HG03060 (cell line): ENCODE measurements at regions not wholly inside any gene's neighbourhood (a gene's known extent, or its start where the extent isn't known, plus 50 kb on each side); places are given as distances from the start of the nearest gene placed in this dataset.
"Not testable (repeated sequence)": the region's sequence is repeated elsewhere in the genome, so short reads cannot be mapped to it uniquely, and the experiment has no call there.

Experiments
- ATAC-seq: cut with Tn5 transposase; IDR thresholded peaks from one replicate; pipeline ENCODE4 v1.9.1; 2021; ENCODE audit warnings: low read depth, moderate number of reproducible peaks; ENCODE audit not compliant: unreplicated experiment

DNA sequence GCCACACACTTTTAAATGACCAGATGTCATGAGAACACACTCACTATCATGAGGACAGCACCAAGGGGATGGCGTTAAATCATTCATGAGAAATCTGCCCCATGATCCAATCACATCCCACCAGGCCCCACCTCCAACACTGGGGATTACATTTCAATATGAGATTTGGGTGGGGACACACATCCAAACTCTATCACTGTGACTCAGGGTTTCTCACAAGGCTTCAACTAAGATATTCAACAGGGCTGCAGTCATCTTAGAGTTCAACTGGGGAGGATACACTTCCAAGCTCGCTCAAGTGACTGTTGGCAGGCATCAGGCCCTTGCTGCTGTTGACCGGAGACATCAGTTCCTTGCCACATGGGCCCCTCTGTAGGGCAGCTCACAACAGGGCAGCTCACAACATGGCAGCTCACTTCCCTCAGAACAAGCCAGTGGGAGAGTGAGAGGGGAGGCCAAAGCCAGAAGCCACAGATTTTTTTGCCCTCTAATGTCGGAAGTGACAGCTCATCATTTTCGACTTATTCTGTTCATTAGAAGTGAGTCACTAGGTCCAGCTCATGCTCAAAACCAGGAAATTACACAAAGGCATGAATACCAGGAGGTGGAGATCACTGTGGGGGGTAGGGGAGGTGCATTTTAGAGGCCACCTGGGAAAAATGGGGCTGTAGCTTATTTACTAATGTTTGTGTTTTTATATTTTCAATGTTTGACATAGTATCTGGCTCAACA, 50.8 kb upstream of the PTHLH start:
- no peak for ATAC-seq

GRCh38 chr12:28024231-28024995, 51.9 kb upstream of the PTHLH start:
- ATAC-seq = no peak

GRCh38 chr12:28025821-28026505, 53.4 kb upstream of the PTHLH start:
- ATAC-seq = no peak

DNA sequence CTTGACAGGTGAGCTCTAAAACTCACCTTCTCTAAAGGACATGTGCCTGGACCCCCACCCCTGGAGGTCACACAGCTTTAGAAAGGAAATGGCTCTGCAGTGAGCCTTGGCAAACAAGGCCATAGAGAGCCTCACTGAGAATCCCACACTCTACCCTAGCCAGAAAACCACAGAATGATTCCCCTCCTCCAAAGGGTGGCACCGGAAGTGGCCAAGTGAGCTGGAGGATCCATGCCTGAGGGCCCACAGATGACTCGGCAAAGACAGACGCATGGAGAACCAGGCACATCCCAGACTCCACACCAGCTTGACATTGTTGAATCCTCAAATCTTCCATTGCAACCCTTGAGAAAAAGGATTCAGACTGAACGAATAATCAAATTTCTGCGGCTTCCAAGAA, 54.2 kb upstream of the PTHLH start:
- no peak for ATAC-seq

DNA sequence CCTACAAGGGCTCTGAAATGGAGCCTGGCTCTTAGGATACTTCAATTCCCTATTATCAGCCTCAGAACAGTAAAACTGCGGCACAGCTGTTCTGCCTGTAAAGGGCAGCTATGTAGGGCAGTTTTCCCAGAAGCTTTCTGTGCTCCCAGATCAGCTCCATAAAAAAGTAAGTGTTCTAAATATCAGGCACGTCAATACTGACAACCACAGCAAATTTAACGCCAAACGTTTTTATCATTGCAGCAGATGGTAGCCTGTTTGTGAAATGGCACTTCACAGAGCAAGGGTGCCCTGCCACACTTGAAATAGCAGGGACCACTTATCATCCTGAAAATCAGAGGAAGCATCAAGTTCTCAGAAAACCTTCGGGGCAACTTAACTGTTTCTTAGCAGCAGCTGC, 54.8 kb upstream of the PTHLH start:
- ATAC-seq = no peak

DNA sequence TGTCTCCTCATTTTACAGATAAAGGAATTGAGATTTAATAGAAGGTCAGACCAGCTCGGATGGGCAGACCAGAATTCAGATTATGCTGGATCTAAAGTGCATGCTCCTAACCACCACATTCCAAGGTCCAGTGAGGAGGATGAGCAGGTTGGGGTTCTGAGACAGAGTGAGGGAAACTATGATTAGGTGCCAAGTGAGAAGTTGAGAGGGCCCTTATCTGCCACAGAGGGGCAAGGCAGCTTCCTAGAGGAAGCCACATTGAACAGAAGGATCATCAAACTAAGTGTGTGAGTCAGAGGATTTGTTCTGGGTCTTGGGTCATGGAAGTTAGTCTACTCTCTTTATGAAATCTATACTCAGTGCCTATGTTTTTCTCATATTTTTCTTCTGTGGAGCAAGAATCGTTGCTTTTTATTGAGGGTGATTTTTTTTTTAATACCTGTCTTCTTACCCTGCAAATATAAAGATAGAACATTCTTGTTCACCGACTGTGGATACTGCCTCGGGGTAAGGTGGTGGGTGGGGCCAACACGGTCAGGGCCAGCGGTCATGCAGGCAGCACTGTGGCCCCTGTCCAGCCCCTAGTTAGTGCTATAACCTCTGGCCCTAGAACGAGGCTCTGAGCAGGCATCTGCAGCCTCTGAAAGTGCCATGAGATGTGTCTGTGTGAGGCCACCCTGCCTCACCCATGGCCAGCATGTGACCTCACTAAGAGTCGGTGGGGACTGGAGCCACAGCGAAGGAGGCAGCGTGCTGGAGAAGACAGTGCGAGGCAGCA, 55.6 kb upstream of the PTHLH start:
- no peak for ATAC-seq

DNA sequence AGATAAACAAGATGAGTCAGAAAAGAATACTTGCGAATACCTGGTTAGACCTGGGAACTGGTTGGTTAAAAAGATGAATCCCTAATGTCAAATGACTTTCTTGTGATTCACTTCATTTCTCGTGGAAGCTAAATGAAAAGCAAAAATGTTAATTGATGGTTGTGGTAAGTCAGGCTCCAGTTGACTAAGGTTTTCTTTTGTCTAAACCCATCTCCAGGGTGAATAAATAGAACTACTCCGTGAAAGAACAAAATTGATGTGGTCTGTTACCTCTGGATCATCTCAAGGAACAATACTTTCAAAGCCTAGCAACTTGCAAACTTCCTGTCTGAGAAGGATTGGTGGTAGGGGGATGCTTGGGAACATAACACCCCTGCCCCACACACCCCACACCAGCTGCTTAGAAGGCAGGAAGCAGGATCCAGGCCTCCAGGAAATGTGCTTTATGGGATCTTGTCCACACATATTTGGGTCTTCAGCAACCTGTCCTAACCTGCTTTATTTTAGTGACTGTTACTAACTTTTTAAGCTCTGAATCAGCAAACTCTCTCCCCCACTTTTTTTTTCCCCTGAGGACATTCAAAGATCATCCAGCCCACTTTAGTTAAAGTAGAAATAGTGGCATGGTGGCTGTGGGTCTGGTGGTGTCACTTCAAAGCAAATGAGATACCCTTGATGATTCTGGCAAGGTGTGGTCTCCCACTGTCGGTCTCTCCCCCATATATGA, 60.4 kb upstream of the PTHLH start:
- no peak for ATAC-seq

GRCh38 chr12:28033538-28033915, 61.0 kb upstream of the PTHLH start:
- ATAC-seq = no peak

DNA sequence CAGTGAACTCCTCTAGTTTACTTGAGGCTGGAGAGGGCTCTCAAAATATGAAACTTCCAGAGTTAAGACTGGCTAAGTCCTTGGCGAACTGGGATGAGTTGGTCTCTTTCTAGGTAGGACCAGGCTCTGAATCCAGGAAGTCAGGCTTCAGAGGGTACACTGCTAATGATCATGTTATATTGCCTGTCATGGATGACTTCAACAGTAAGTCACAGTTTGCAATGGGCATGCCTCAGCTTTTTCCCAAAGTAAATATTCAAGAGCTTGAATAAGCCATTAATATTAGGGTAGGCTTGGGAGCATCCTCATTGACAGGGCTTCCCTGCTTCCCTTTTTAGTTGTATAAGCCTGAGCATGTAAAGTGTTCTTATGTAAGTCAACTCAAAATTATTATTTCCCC, 61.7 kb upstream of the PTHLH start:
- no peak for ATAC-seq

DNA sequence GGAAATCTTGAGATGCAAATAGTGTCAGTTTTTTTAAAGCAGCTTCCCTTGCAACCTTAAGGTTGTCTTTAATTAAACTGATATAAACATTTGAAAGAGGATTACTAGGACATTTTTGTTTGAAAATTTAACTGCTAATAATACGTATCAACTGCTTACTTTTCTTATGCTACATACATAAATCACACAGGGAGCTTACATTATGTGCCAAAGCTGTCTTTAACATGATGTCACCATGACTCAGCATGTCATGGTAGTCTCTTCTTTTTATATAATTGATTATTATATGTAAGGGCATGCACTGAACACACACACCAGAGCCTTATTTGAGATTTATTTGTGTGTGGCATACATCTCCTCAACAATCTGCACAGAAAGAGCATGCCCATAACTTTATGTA, 63.0 kb upstream of the PTHLH start:
- no peak for ATAC-seq

GRCh38 chr12:28036940-28037339, 64.4 kb upstream of the PTHLH start:
- ATAC-seq = no peak

GRCh38 chr12:28040246-28040645, 67.7 kb upstream of the PTHLH start:
- ATAC-seq = no peak

DNA sequence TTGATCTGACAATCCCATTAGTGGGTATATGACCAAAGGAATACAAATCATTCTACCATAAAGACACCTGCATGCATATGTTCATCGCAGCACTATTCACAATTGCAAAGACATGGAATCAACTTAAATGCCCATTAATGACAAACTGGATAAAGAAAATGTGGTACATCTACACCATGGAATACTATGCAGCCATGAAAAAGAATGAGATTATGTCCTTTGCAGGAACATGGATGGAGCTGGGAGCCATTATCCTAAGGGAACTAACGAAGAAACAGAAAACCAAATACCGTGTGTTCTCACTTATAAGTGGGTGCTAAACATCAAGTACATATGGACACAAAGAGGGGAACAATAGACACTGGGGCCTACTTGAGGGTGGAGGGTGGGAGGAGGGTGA, 74.1 kb upstream of the PTHLH start:
- ATAC-seq = not testable (repeated sequence)

- no peak for ATAC-seq
These were observed 78.1 kb upstream of the PTHLH start for GRCh38 chr12:28050606-28051005.

DNA sequence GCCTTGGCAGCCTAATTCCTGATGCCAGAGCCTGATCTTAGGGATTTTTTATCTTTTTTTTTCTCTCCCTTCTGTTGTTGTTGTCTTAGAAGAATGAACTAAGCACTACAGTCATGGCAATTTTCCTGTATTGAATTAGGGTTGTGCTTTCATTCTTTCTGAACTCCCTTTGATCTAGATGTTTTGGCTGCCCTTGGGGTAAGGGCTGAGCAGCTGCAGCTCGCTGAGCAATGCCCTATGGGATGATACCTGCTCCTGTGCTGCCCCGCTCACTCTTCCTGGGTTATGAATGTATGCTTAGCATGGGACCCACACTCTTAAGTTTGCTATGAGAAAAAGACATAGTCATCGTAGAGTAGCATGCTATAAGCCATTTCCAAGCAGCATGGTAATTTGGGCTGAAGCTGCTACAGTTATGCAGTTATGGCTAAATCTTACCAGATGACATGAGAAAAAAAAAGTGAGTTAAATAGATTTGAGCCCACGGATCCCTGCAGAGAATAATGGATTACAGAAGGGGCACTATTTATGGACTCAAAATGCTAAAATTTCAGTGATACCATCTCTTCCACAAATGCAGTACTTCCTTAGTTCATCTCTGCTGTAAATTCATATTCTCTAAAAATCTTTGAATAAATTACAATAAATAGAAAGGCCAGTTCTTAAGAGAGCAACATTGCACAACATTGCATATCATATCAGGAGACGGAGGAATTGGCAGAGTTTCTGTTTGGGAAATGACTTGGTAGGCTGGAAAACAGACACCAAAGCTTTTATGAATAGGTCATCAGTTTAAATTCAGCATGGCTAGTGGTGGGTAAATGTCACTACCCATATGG, 79.2 kb upstream of the PTHLH start:
- ATAC-seq = no peak

GRCh38 chr12:28053564-28053963, 81.0 kb upstream of the PTHLH start:
- no peak for ATAC-seq

DNA sequence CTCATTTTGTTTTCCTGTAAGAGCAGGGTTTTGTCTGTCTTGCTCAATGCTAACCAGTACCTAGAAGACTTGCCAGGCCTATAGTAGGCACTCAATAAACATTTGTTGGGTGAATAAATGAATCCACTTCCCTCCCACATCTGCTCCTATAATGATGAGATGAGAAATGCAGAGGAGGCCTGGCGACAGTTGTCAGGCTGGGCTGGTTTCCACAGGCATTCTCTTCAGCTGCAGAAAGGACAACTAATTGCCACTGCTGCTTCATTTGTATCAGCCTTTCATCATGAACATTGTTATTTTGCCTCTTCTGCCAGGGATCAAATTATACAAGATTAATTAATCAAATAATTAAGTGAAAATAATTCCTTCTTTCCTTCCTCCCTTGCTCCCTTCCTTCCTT, 82.0 kb upstream of the PTHLH start:
- ATAC-seq = no peak

DNA sequence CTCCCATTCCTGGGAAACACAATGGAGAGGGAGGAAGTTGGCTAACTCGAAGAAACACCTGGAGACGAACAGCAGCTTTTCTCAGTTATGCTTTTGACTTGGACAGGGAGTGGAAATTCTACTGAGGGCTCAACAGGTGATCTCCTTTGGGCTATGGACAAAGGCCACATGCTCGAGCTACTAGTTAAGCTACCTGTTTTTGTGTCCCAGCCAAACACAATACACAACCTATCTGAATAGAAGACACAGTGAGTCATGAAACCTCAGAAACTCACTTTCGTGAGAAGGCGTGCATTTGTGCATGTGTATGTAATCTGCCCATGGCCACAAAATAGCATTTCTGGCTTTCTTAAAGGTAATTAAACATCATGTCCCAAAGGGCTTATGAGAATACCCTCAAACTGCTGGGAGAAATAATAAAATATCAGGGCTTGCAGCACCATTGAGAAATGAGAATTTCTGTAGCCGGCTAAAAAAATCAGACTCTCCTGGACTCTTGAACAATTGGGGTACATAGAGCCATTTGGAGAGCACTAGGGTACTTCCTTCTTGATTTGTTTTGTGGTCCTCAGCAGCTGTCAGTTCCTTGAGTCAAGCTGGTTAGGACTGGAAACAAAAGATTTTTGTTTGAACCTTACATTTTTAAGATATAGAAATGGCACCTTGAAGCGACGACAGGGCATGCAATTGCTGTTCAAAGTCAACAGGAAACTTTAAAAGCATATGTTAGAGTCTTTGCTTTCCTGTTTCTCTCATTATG, 85.5 kb upstream of the PTHLH start:
- no peak for ATAC-seq

- no peak for ATAC-seq
These were observed 86.7 kb upstream of the PTHLH start for GRCh38 chr12:28059220-28059619.
